HG03196 (cell line): ENCODE measurements at regions not wholly inside any gene's neighbourhood (a gene's known extent, or its start where the extent isn't known, plus 50 kb on each side); places are given as distances from the start of the nearest gene placed in this dataset.
"Not testable (repeated sequence)": the region's sequence is repeated elsewhere in the genome, so short reads cannot be mapped to it uniquely, and the experiment has no call there.

Experiments used
- ATAC-seq: cut with Tn5 transposase; IDR thresholded peaks from one replicate; pipeline ENCODE4 v1.9.1; 2021; ENCODE audit not compliant: unreplicated experiment

- ATAC-seq = no peak
These were observed 1128.5 kb downstream of the TYW1 start for GRCh38 chr7:68125168-68125567.

- no peak for ATAC-seq
These were observed 1136.4 kb downstream of the TYW1 start for GRCh38 chr7:68133045-68133444.

GRCh38 chr7:68143345-68143744 is 1146.7 kb downstream of the TYW1 start:
- ATAC-seq = no peak

GRCh38 chr7:68146983-68147382 is 1150.3 kb downstream of the TYW1 start:
- no peak for ATAC-seq

- no peak for ATAC-seq
These were observed 1151.1 kb downstream of the TYW1 start for GRCh38 chr7:68147614-68148238.

- ATAC-seq = no peak
These were observed 1151.8 kb downstream of the TYW1 start for GRCh38 chr7:68148440-68148839.

- ATAC-seq = no peak
These were observed 1155.6 kb downstream of the TYW1 start for GRCh38 chr7:68152205-68152604.

- no peak for ATAC-seq
These were observed 1159.0 kb downstream of the TYW1 start for GRCh38 chr7:68155676-68156075.

GRCh38 chr7:68158686-68159295 is 1162.2 kb downstream of the TYW1 start:
- no peak for ATAC-seq

- no peak for ATAC-seq
These were observed 1166.1 kb downstream of the TYW1 start for GRCh38 chr7:68162712-68163111.

- no peak for ATAC-seq
These were observed 1169.9 kb downstream of the TYW1 start for GRCh38 chr7:68166525-68166924.

GRCh38 chr7:68173513-68173912 is 1176.9 kb downstream of the TYW1 start:
- ATAC-seq = no peak

GRCh38 chr7:68176974-68177373 is 1180.3 kb downstream of the TYW1 start:
- no peak for ATAC-seq

GRCh38 chr7:68180761-68181160 is 1184.1 kb downstream of the TYW1 start:
- ATAC-seq = no peak

- no peak for ATAC-seq
These were observed 1186.5 kb downstream of the TYW1 start for GRCh38 chr7:68183176-68183575.

GRCh38 chr7:68185631-68186456 is 1189.2 kb downstream of the TYW1 start:
- no peak for ATAC-seq

GRCh38 chr7:68187532-68187931 is 1190.9 kb downstream of the TYW1 start:
- ATAC-seq = no peak

GRCh38 chr7:68192941-68193340 is 1196.3 kb downstream of the TYW1 start:
- no peak for ATAC-seq

- ATAC-seq = not testable (repeated sequence)
These were observed 1199.0 kb downstream of the TYW1 start for GRCh38 chr7:68195642-68196041.

GRCh38 chr7:68200051-68200670 is 1203.5 kb downstream of the TYW1 start:
- ATAC-seq = no peak

- ATAC-seq = no peak
These were observed 1206.6 kb downstream of the TYW1 start for GRCh38 chr7:68203251-68203650.

GRCh38 chr7:68205826-68206225 is 1209.2 kb downstream of the TYW1 start:
- no peak for ATAC-seq
